LNCAP (cell line): ENCODE measurements at regions not wholly inside any gene's neighbourhood (a gene's known extent, or its start where the extent isn't known, plus 50 kb on each side); places are given as distances from the start of the nearest gene placed in this dataset.

Experiments used
- TF ChIP-seq, protein P1 (sequence below): fragments of 450-650 bp; IDR thresholded peaks from 2 replicates; pipeline ENCODE4 v1.5.1; 2017; ENCODE audit warnings: mild to moderate bottlenecking

DNA sequence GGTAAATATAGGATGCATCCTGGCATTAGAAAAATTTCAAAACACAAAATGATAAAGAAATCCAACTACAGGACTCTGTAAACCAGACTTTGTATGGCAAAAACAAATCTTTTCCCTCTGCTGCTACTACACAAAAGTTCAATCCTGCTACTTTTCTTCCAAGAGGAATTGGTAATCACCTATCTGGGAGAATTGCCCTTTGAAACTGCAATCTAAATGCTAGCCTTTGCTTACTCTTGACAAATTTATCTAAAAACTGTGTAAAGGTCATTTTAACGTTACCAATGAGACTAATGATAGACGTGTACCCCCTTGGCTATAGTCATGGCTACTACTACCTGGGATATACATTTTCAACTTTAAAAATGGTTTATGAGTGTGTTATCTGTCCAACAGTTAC is 837.9 kb upstream of the CXADR start:
- TF ChIP-seq, protein P1, sequence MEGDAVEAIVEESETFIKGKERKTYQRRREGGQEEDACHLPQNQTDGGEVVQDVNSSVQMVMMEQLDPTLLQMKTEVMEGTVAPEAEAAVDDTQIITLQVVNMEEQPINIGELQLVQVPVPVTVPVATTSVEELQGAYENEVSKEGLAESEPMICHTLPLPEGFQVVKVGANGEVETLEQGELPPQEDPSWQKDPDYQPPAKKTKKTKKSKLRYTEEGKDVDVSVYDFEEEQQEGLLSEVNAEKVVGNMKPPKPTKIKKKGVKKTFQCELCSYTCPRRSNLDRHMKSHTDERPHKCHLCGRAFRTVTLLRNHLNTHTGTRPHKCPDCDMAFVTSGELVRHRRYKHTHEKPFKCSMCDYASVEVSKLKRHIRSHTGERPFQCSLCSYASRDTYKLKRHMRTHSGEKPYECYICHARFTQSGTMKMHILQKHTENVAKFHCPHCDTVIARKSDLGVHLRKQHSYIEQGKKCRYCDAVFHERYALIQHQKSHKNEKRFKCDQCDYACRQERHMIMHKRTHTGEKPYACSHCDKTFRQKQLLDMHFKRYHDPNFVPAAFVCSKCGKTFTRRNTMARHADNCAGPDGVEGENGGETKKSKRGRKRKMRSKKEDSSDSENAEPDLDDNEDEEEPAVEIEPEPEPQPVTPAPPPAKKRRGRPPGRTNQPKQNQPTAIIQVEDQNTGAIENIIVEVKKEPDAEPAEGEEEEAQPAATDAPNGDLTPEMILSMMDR = no peak

DNA sequence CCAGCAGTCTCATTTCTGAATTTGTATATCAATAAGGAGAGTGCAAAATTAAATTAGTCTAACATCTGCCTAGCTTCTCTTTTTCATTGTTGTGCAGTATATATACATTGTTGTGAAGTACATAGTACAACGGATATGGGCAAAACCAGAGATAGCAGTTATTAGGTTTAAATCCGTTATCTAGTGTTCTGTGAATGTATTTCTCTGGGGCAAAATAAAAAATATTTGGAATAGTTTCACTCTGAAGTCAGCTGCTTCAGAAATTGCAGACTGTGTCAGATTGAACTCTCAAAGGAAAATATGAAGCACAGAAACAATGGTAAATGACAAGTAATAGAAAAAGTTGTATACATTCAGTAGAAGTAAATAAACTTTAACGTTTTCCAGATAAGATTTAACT is 836.5 kb upstream of the CXADR start:
- TF ChIP-seq, protein P1 = no peak

DNA sequence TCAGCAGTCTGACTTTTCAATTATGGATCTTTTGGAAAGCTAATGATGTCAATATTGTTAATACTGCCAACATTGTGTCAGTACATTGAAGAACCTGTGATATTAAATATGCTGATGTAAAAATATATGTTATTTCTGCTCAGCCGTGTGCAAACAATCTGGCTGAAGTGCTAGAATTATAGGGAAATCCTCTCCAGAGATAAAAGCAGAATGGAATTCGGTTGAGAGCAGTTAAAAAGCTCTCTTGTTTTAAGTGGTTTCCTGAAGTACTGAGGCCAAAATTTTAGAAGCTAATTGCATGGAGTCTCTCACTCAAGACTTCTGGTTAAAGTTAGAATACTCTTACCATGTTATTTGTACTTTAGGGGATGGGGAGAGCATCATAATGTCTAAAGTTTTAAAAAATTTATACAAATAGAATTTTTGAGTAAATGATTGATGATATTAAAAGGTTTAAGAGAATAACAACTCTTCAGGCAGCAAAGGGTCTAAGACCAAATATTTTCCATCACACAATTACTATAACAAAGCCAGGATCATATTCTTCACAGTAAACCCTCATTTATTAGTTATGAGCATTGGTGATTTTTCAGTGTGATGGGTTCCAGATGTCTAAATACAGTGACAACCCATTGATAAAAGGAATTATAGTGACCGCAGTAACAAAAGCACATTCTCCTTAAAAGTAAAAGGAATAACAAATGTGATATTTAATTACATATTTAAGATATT is 834.2 kb upstream of the CXADR start:
- TF ChIP-seq, protein P1 = no peak

DNA sequence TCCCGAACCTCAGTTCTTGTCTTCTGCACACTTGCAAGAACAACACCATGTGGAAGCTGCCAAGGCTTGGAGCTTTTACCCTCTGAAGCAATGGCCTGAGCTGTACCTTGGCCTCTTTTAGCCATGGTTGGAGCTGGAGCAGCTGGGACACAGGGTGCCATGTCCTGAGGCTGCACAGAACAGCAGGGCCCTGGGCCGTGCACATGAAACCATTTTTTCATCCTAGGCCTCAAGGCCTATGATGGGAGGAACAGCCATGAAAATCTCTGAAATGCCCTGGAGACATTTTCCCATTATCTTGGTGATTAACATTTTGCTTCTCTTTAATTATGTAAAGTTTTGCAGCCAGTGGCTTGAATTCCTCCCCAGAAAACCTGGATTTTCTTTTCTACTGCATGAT is 817.8 kb upstream of the CXADR start:
- TF ChIP-seq, protein P1 = no peak

DNA sequence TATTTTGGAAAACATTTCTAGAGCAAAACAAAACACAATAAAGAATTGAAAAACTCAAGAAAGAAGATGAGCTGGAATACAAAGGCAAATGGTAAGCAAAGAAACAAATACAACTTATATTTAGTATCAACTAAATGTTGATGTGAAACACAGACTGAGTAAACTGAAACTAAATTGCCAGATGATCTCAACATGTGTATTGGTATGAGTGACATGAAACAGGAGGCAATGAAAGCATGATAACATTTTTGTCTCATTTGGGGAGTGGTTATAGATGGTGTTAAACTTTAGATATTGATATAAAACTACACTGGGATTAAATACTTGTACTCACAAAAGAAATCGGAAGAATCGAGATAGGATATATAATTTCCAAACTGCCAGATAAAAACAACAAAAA is 805.6 kb upstream of the CXADR start:
- TF ChIP-seq, protein P1 = no peak

DNA sequence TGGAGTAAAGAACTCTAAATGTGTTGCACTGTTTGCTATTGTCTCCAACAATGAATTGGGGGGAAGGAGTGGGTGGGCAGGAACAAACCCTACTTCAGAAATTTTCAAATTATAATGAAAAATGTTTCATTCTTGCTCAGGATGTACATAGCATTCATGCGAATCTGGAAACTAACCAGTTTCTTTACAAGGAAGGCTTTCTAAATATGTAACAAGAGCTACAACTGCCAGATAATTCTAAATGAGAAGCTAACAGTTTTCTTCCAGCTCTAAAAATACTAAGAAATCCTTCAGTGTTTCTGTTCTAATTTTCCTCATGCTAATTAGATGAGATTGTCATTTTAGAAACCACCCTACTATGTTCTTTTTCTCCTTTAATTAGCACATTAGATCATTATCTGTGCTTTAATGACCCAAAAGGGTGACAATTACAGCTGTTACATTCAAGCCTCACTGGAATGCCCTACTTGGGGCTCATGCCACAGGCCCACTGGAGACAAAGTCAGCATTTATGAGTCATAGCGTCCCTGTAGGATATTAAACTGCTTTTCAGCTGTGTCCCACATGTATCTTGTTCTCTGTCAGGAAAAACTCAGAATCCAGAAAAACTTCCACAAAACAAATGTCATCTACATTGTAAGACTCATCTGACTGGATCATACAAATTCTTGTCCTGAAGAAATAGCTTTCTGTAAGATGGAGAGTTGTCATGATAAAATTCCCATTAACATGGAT is 804.6 kb upstream of the CXADR start:
- TF ChIP-seq, protein P1 = no peak

DNA sequence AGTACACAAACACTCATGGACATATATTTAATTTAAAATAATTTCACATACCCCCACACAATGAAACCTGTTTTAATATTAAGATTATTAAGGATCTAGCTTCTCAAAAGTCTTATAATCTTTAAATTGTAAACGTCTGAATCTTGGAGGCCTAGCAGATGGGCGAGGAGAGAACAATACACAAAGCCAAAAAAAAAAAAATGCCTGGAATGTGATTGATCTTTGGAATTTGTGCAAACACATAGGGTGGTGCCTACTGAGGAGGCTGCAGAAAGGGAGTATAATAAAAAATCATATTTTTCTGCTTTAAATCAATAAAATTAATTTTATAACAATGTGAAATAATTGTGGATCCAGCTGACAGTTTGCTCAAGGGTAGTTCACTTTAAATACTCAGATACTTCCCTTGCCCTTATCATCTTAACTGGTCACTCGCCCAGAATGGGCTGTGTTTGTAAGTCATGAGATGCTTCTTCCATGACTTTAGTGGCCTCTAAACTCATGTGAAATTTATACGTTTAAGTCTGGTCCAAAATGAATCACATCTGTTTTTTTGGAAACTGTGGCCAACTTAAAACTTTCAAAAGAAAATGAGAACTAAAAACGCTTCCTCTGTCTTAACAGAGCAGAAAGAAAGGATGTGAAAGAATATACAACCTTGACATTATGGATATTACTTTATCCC is 802.8 kb upstream of the CXADR start:
- TF ChIP-seq, protein P1 = no peak
